SK-N-SH treated with all-trans-retinoic acid at 6 μM for 48 hours (cell line): ENCODE measurements at regions not wholly inside any gene's neighbourhood (a gene's known extent, or its start where the extent isn't known, plus 50 kb on each side); places are given as distances from the start of the nearest gene placed in this dataset.

Experiments
- RARB ChIP-seq: fragments of 250-450 bp; sonication (Bioruptor Pico); IDR thresholded peaks from 2 replicates; pipeline ENCODE4 v1.8.0; 2021; ENCODE audit warnings: mild to moderate bottlenecking, moderate library complexity
- TCF4 ChIP-seq: fragments of 250-450 bp; sonication (Bioruptor Pico); IDR thresholded peaks from 2 replicates; pipeline ENCODE4 v1.8.0; 2021; ENCODE audit warnings: mild to moderate bottlenecking, moderate library complexity, borderline replicate concordance
- ZNF8 ChIP-seq: fragments of 450-650 bp; formaldehyde crosslinking; IDR thresholded peaks from 2 replicates; pipeline ENCODE4 v1.5.0; 2020; ENCODE audit warnings: mild to moderate bottlenecking, moderate library complexity
- TF ChIP-seq, protein P1 (sequence below): fragments of 250-450 bp; sonication (Bioruptor Pico); IDR thresholded peaks from 2 replicates; pipeline ENCODE4 v1.8.0; 2020; ENCODE audit warnings: mild to moderate bottlenecking, moderate library complexity, borderline replicate concordance

- TF ChIP-seq TCF4 (CRISPR knock-in tag) (no peak), ZNF8 (CRISPR knock-in tag) (no peak), RARB (CRISPR knock-in tag) (no peak)
- TF ChIP-seq, protein P1, sequence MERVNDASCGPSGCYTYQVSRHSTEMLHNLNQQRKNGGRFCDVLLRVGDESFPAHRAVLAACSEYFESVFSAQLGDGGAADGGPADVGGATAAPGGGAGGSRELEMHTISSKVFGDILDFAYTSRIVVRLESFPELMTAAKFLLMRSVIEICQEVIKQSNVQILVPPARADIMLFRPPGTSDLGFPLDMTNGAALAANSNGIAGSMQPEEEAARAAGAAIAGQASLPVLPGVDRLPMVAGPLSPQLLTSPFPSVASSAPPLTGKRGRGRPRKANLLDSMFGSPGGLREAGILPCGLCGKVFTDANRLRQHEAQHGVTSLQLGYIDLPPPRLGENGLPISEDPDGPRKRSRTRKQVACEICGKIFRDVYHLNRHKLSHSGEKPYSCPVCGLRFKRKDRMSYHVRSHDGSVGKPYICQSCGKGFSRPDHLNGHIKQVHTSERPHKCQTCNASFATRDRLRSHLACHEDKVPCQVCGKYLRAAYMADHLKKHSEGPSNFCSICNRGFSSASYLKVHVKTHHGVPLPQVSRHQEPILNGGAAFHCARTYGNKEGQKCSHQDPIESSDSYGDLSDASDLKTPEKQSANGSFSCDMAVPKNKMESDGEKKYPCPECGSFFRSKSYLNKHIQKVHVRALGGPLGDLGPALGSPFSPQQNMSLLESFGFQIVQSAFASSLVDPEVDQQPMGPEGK, result no peak
These were observed 92.7 kb upstream of the GOLGA6L4 start for GRCh38 chr15:84142888-84143337.
